Parathyroid adenoma (tissue), 2 donors: ENCODE measurements at regions not wholly inside any gene's neighbourhood (a gene's known extent, or its start where the extent isn't known, plus 50 kb on each side); places are given as distances from the start of the nearest gene placed in this dataset.

Experiments
- H2AFZ ChIP-seq: fragments of 300-600 bp; sonication (generic); one replicate; pipeline ENCODE4 v1.7.0; 2017; ENCODE audit warnings: antibody characterized with exemption, mild to moderate bottlenecking
- H3K27ac ChIP-seq: fragments of 300-600 bp; sonication (generic); one replicate; pipeline ENCODE4 v1.7.0; 2017
- H3K27me3 ChIP-seq: fragments of 300-600 bp; sonication (generic); one replicate; pipeline ENCODE4 v1.7.0; 2017; ENCODE audit warnings: low read length; ENCODE audit not compliant: control insufficient read depth, insufficient read depth
- H3K36me3 ChIP-seq: fragments of 300-600 bp; sonication (generic); one replicate; pipeline ENCODE4 v1.7.0; 2017; ENCODE audit warnings: low read length; ENCODE audit not compliant: control insufficient read depth, insufficient read depth
- H3K4me1 ChIP-seq: fragments of 300-600 bp; sonication (generic); one replicate; pipeline ENCODE4 v1.7.0; 2017; ENCODE audit warnings: control low read depth
- H3K4me2 ChIP-seq: fragments of 300-600 bp; sonication (generic); one replicate; pipeline ENCODE4 v1.7.0; 2017; ENCODE audit warnings: low read length
- H3K4me3 ChIP-seq: fragments of 300-600 bp; sonication (generic); one replicate; pipeline ENCODE4 v1.7.0; 2017; ENCODE audit warnings: low read depth, low read length
- H3K79me2 ChIP-seq: fragments of 300-600 bp; sonication (generic); one replicate; pipeline ENCODE4 v1.7.0; 2017; ENCODE audit warnings: control low read depth
- H3K9ac ChIP-seq: fragments of 300-600 bp; sonication (generic); one replicate; pipeline ENCODE4 v1.7.0; 2017; ENCODE audit warnings: mild to moderate bottlenecking
- H3K9me3 ChIP-seq: fragments of 300-600 bp; sonication (generic); one replicate; pipeline ENCODE4 v1.7.0; 2017; ENCODE audit warnings: low read length; ENCODE audit not compliant: control insufficient read depth
- TF ChIP-seq, protein P1 (sequence below): fragments of 300-600 bp; sonication (generic); IDR thresholded peaks from one replicate; pipeline ENCODE4 v1.7.0; 2017; ENCODE audit warnings: antibody characterized with exemption, mild to moderate bottlenecking
- donor health status: primary hyperparathyroidism.

DNA sequence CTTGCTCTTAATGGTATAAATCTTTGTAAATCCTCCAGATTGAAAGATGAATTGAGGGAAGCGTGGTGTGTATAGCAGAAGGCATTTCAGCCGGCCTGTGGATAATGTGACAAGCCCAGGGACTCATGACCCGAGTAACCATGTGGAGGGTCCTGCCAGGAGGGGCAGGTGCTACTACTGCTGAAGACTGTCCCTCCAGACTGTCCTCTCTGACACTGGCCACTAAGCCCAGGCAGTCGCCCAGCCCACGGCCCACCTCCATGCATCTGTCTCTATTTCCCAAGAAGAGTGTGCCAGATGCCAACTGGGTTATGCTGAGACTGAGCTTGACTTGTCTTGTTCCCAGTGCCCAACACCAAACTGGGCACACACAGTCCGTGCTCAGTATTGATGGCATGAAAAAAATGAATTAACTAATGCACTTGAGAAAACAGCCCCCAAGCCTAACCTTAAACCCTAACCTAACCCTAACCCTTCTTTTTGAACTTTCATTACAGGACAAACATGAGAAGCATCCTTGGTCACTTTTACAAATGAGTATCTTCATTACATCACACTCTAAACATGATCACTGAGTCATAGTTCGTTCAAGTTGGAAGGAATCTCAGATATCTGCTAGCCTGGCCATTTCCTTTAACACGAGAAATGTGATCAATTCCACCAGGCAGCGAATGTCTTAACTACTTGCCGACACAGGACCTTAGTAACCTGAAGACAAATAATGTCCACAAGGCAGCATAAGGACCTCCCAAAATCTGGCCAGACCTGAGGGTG lies 182.2 kb upstream of the RREB1 start:
- no peaks in the 10 kb centered on the region for H3K36me3 ChIP-seq
- H3K27me3 ChIP-seq, result no peaks in the 10 kb centered on the region
- H3K27ac ChIP-seq, result no peak overlapping the region
- H3K9ac ChIP-seq, result no peak overlapping the region
- H3K4me1 ChIP-seq, result no peaks in the 10 kb centered on the region
- no peak overlapping the region for H2AFZ ChIP-seq
- no peaks in the 10 kb centered on the region for H3K79me2 ChIP-seq
- no peak overlapping the region for H3K4me2 ChIP-seq
- no peaks in the 10 kb centered on the region for H3K9me3 ChIP-seq
- H3K4me3 ChIP-seq, result no peak overlapping the region
- TF ChIP-seq, protein P1, sequence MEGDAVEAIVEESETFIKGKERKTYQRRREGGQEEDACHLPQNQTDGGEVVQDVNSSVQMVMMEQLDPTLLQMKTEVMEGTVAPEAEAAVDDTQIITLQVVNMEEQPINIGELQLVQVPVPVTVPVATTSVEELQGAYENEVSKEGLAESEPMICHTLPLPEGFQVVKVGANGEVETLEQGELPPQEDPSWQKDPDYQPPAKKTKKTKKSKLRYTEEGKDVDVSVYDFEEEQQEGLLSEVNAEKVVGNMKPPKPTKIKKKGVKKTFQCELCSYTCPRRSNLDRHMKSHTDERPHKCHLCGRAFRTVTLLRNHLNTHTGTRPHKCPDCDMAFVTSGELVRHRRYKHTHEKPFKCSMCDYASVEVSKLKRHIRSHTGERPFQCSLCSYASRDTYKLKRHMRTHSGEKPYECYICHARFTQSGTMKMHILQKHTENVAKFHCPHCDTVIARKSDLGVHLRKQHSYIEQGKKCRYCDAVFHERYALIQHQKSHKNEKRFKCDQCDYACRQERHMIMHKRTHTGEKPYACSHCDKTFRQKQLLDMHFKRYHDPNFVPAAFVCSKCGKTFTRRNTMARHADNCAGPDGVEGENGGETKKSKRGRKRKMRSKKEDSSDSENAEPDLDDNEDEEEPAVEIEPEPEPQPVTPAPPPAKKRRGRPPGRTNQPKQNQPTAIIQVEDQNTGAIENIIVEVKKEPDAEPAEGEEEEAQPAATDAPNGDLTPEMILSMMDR, result no peak

DNA sequence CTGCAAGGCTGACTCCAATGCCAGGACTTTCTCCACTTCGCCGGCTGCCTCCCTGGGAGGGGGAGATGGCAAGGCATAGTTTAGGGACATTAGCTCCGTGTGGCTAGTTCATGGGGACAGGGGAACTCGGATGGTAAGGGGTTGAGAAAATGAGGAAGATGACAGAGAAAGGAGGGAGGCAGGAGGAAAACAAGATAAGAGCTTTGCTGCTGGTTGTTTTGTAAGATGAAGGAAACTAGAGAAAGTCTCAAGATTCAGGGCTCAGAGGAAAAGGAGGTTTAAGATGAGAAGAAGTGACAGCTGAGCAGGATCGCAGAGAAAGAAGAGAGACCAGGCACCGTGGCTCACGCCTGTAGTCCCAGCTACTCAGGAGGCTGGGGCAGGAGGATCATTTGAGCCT lies 180.9 kb upstream of the RREB1 start:
- TF ChIP-seq, protein P1, result no peak
- Histone ChIP-seq H3K4me2 (no peak overlapping the region), H3K9me3 (no peaks in the 10 kb centered on the region), H3K9ac (no peak overlapping the region), H3K79me2 (no peaks in the 10 kb centered on the region), H3K27me3 (no peaks in the 10 kb centered on the region), H2AFZ (no peak overlapping the region), H3K27ac (no peak overlapping the region), H3K4me1 (no peaks in the 10 kb centered on the region), H3K4me3 (no peak overlapping the region), H3K36me3 (no peaks in the 10 kb centered on the region)

DNA sequence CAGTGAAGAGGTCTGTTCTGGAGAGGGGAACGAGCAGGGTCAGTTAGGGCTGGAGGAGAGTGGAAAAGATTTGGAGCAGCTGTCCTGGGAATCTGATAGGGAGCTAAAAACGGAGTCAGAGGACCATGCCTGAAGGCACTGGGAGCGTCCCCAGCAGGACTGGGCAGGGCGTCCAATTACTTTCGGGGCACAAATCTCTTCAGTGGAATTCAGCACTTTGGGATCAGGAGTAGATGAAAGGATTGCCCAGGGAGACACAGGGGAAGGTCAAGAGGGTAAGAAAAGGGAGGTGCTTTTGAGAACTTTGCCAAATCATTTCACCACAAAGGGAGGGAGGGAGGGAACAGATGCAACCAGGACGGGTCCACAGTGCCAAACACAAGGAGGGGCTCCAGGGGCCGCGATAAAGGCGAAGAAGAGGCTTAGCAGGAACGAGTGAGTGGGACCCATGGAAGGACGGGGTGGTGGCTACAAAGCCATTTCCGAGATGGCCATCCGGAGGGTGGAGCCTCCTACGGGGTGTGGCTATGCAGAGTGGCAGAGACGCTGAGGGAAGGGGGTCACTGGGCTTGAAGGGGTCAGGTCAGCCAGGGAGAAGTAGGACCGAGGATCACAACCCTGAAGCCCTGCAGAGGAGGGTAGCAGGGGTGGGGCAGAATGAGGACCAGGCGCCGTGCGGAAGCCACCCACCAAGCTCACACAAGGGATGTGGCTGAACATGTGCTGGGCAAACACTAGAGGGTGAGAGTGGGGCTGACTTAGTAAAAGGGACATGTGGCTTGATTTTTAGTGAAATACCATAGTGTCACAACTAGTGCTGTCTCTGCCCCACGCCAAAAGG lies 180.0 kb upstream of the RREB1 start:
- TF ChIP-seq, protein P1, result no peak
- H3K27ac ChIP-seq, result no peak overlapping the region
- H3K4me2 ChIP-seq, result no peak overlapping the region
- no peaks in the 10 kb centered on the region for H3K36me3 ChIP-seq
- H3K79me2 ChIP-seq, result no peaks in the 10 kb centered on the region
- no peaks in the 10 kb centered on the region for H3K4me1 ChIP-seq
- no peak overlapping the region for H3K9ac ChIP-seq
- no peak overlapping the region for H2AFZ ChIP-seq
- no peaks in the 10 kb centered on the region for H3K27me3 ChIP-seq
- H3K9me3 ChIP-seq, result no peaks in the 10 kb centered on the region
- no peak overlapping the region for H3K4me3 ChIP-seq

DNA sequence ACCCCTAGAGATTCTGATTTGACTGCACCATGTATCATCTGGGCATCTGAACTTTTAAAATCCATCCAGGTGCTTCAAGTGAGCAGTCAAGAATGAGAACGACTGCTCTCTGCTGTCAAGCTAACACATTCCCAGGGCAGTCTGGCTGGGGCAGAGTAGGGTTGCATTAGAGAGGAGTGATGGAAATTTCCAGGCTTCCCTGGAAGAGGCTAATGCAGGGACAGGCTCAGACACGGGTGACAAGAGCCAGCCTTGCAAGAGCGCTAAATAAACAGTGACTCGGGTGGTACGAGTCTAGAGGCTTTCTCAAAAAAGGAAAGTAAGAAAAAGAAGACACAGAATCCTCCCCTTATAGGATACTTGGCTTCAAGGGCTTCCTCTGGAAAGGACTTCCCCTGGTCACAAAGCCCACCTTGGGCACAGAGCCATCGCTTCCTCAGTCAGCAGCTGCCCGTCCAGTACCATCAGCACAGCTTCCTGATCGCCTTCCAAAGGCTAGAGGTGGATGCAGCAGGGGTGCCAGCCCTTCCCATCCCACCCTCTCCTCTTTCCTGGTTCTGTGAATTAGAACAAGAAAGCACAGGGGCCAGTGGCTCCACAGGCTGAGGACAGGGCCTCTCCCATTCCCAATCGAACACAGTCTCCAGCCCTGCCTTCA lies 177.4 kb upstream of the RREB1 start:
- Histone ChIP-seq H3K27me3 (no peaks in the 10 kb centered on the region), H3K4me3 (no peak overlapping the region), H3K79me2 (no peaks in the 10 kb centered on the region), H3K4me2 (no peak overlapping the region), H2AFZ (no peak overlapping the region), H3K27ac (no peak overlapping the region), H3K4me1 (no peaks in the 10 kb centered on the region), H3K36me3 (no peaks in the 10 kb centered on the region), H3K9me3 (no peaks in the 10 kb centered on the region), H3K9ac (no peak overlapping the region)
- TF ChIP-seq, protein P1, result no peak
